H9 (cell line): ENCODE measurements at regions not wholly inside any gene's neighbourhood (a gene's known extent, or its start where the extent isn't known, plus 50 kb on each side); places are given as distances from the start of the nearest gene placed in this dataset.
"Not testable (repeated sequence)": the region's sequence is repeated elsewhere in the genome, so short reads cannot be mapped to it uniquely, and the experiment has no call there.

ENCODE experiments used
- DNase-seq: peaks from one replicate; pipeline ENCODE4 v3.0.0-alpha.2; 2017
- H2AFZ ChIP-seq: one replicate; pipeline ENCODE4 v1.6.1; 2013; ENCODE audit warnings: mild to moderate bottlenecking, low read length, control low read depth, moderate library complexity
- H2AK5ac ChIP-seq: 2 replicates; pipeline ENCODE4 v1.6.1; 2013; ENCODE audit warnings: low read length, control low read depth, mixed read lengths; ENCODE audit not compliant: insufficient read length
- H2BK120ac ChIP-seq: one replicate; pipeline ENCODE4 v1.6.1; 2013; ENCODE audit warnings: low read depth, mild to moderate bottlenecking, low read length, control low read depth, inconsistent platforms; ENCODE audit not compliant: poor library complexity, severe bottlenecking
- H2BK12ac ChIP-seq: 2 replicates; pipeline ENCODE4 v1.6.1; 2013; ENCODE audit warnings: low read length, control low read depth, mixed read lengths, low read depth; ENCODE audit not compliant: insufficient read length
- H2BK15ac ChIP-seq: 2 replicates; pipeline ENCODE4 v1.6.1; 2013; ENCODE audit warnings: low read depth, low read length, control low read depth
- H2BK20ac ChIP-seq: one replicate; pipeline ENCODE4 v1.6.1; 2013; ENCODE audit warnings: low read depth, mild to moderate bottlenecking, low read length, control low read depth, inconsistent platforms; ENCODE audit not compliant: poor library complexity, severe bottlenecking
- H2BK5ac ChIP-seq: 2 replicates; pipeline ENCODE4 v1.6.1; 2013; ENCODE audit warnings: low read length, control low read depth, mixed read lengths; ENCODE audit not compliant: insufficient read length
- H3K14ac ChIP-seq: 2 replicates; pipeline ENCODE4 v1.6.1; 2013; ENCODE audit warnings: low read length, control low read depth; ENCODE audit not compliant: insufficient read depth
- H3K18ac ChIP-seq: 2 replicates; pipeline ENCODE4 v1.6.1; 2013; ENCODE audit warnings: low read depth, mild to moderate bottlenecking, mixed read lengths, low read length, control low read depth; ENCODE audit not compliant: insufficient read length
- H3K23ac ChIP-seq: 2 replicates; pipeline ENCODE4 v1.6.1; 2013; ENCODE audit warnings: low read length, control low read depth, mixed read lengths, low read depth; ENCODE audit not compliant: insufficient read length
- H3K23me2 ChIP-seq: 2 replicates; pipeline ENCODE4 v1.6.1; 2013; ENCODE audit warnings: low read depth, mild to moderate bottlenecking, mixed read lengths, low read length, control low read depth; ENCODE audit not compliant: insufficient read length, poor library complexity, severe bottlenecking
- H3K27ac ChIP-seq: 2 replicates; pipeline ENCODE4 v1.5.1; 2013; ENCODE audit warnings: low read length, control low read depth, mixed read lengths, low read depth; ENCODE audit not compliant: insufficient read length
- H3K27me3 ChIP-seq: 2 replicates; pipeline ENCODE4 v1.6.1; 2013; ENCODE audit warnings: low read length, control low read depth, inconsistent platforms; ENCODE audit not compliant: insufficient read depth
- H3K4ac ChIP-seq: 2 replicates; pipeline ENCODE4 v1.6.1; 2013; ENCODE audit warnings: low read depth, mild to moderate bottlenecking, control low read depth, inconsistent platforms, low read length, moderate library complexity
- H3K4me1 ChIP-seq: 2 replicates; pipeline ENCODE4 v1.6.1; 2013; ENCODE audit warnings: low read length, control low read depth, inconsistent platforms; ENCODE audit not compliant: insufficient read depth
- H3K4me2 ChIP-seq: 2 replicates; pipeline ENCODE4 v1.6.1; 2013; ENCODE audit warnings: low read length, control low read depth, mixed read lengths; ENCODE audit not compliant: insufficient read length, insufficient read depth
- H3K56ac ChIP-seq: 2 replicates; pipeline ENCODE4 v1.6.1; 2013; ENCODE audit warnings: low read depth, mild to moderate bottlenecking, mixed read lengths, low read length, control low read depth; ENCODE audit not compliant: insufficient read length
- H3K79me1 ChIP-seq: 2 replicates; pipeline ENCODE4 v1.6.1; 2013; ENCODE audit warnings: low read depth, mild to moderate bottlenecking, moderate library complexity, low read length, control low read depth, inconsistent platforms; ENCODE audit not compliant: insufficient read depth, poor library complexity, severe bottlenecking
- H3K79me2 ChIP-seq: 2 replicates; pipeline ENCODE4 v1.6.1; 2013; ENCODE audit warnings: low read length, control low read depth, inconsistent platforms; ENCODE audit not compliant: insufficient read depth
- H3K9ac ChIP-seq: 2 replicates; pipeline ENCODE4 v1.6.1; 2013; ENCODE audit warnings: low read length, control low read depth, mixed read lengths; ENCODE audit not compliant: insufficient read length; ENCODE audit errors: extremely low read depth
- H3K9me3 ChIP-seq: one replicate; pipeline ENCODE4 v1.6.1; 2013; ENCODE audit warnings: low read depth, low read length, inconsistent platforms; ENCODE audit not compliant: control insufficient read depth
- H3T11ph ChIP-seq: one replicate; pipeline ENCODE4 v1.6.1; 2013; ENCODE audit warnings: mild to moderate bottlenecking, low read length, control low read depth, inconsistent platforms
- H4K20me1 ChIP-seq: one replicate; pipeline ENCODE4 v1.6.1; 2013; ENCODE audit not compliant: control insufficient read depth, insufficient read length, insufficient read depth
- H4K5ac ChIP-seq: 2 replicates; pipeline ENCODE4 v1.6.1; 2013; ENCODE audit warnings: low read depth, mild to moderate bottlenecking, mixed read lengths, low read length, control low read depth; ENCODE audit not compliant: insufficient read length
- H4K8ac ChIP-seq: replicated peaks from 2 replicates; pipeline ENCODE4 v1.6.1; 2013; ENCODE audit warnings: low read length, control low read depth, mixed read lengths, low read depth; ENCODE audit not compliant: insufficient read length
- H4K91ac ChIP-seq: 2 replicates; pipeline ENCODE4 v1.6.1; 2013; ENCODE audit warnings: low read depth, mild to moderate bottlenecking, moderate library complexity, mixed read lengths, low read length, control low read depth; ENCODE audit not compliant: insufficient read length
- H3K27ac Mint-ChIP-seq, 3 experiments: 2 replicates in 2 of 3; 3 replicates in 1 of 3; pipeline ENCODE4 v1.8.0; 2020 to 2021; ENCODE audit warnings: mixed read lengths in 3 of 3, mild to moderate bottlenecking in 1 of 3, moderate library complexity in 1 of 3
- H3K27me3 Mint-ChIP-seq: 2 replicates; pipeline ENCODE4 v1.8.0; 2021; ENCODE audit warnings: low read depth, mild to moderate bottlenecking, moderate library complexity, mixed read lengths
- H3K36me3 Mint-ChIP-seq, 3 experiments: 2 replicates in 2 of 3; 3 replicates in 1 of 3; pipeline ENCODE4 v1.8.0; 2020 to 2021; ENCODE audit warnings: low read depth in 3 of 3, mixed read lengths in 3 of 3; ENCODE audit not compliant: insufficient read depth in 1 of 3
- H3K4me1 Mint-ChIP-seq, 2 experiments: 2 replicates each; pipeline ENCODE4 v1.8.0; 2020; ENCODE audit warnings: mixed read lengths in 2 of 2
- H3K4me3 Mint-ChIP-seq, 2 experiments: 2 replicates in 1 of 2; 3 replicates in 1 of 2; pipeline ENCODE4 v1.8.0; 2020 to 2021; ENCODE audit warnings: mild to moderate bottlenecking in 2 of 2, mixed read lengths in 2 of 2, moderate library complexity in 1 of 2
- H3K9me3 Mint-ChIP-seq, 2 experiments: 2 replicates in 1 of 2; 3 replicates in 1 of 2; pipeline ENCODE4 v1.8.0; 2020; ENCODE audit warnings: mild to moderate bottlenecking in 2 of 2, mixed read lengths in 2 of 2, moderate library complexity in 1 of 2
- CTCF ChIP-seq: fragments of 200-600 bp; sonication (generic); conservative IDR thresholded peaks from 3 replicates; pipeline ENCODE4 v1.8.0; 2021; ENCODE audit warnings: antibody characterized with exemption, mild to moderate bottlenecking
- WGBS: extraction: QIAGEN DNeasy Blood & Tissue Kit; methylation state at CpG from one replicate; pipeline ENCODE4 v1.1.7; 2013; ENCODE audit warnings: missing lambda C conversion rate, low lambda C conversion rate, mixed read lengths; ENCODE audit not compliant: insufficient read length; ENCODE audit errors: extremely low coverage; 5-methylcytosine and 5-hydroxymethylcytosine counted together

- Histone ChIP-seq H2BK12ac (no peak overlapping the region), H3K27ac (no peak overlapping the region), H2BK120ac (no peak overlapping the region), H2BK20ac (no peak overlapping the region), H3K18ac (no peak overlapping the region), H2AK5ac (no peak overlapping the region), H4K8ac (no peak overlapping the region), H3K4me1 (no peaks in the 10 kb centered on the region), H3T11ph (no peak overlapping the region), H3K27me3 (no peaks in the 10 kb centered on the region), H2BK5ac (no peak overlapping the region), H2BK15ac (no peak overlapping the region), H3K4ac (no peak overlapping the region), H3K23ac (no peak overlapping the region), H4K91ac (no peak overlapping the region), H4K5ac (no peak overlapping the region), H3K79me1 (no peaks in the 10 kb centered on the region), H3K9me3 (no peaks in the 10 kb centered on the region), H2AFZ (no peak overlapping the region), H3K23me2 (no peaks in the 10 kb centered on the region), H3K9ac (no peak overlapping the region), H3K79me2 (no peaks in the 10 kb centered on the region), H4K20me1 (no peaks in the 10 kb centered on the region), H3K14ac (no peak overlapping the region), H3K56ac (no peak overlapping the region), H3K4me2 (no peak overlapping the region)
- no peak for DNase-seq
- Mint-ChIP-seq H3K9me3 (peaks cover 5 to 6% of the 10 kb centered on the region in 2 experiments; a peak in 4 of 5 replicates), H3K27ac (no peak overlapping the region), H3K4me3 (no peak overlapping the region), H3K27me3 (no peaks in the 10 kb centered on the region), H3K36me3 (peaks cover 6 to 17% (median 12%) of the 10 kb centered on the region in 3 experiments), H3K4me1 (peaks cover under 1% of the 10 kb centered on the region in 2 experiments; a peak in 2 of 4 replicates)
- no peak for TF ChIP-seq CTCF
- WGBS = no CpG with 5 or more reads among the region's 2 CpGs
These were observed 807.9 kb upstream of the SPRY2 start for GRCh38 chr13:81148822-81149221.

GRCh38 chr13:81146576-81146975 is 805.6 kb upstream of the SPRY2 start:
- H3K18ac ChIP-seq, H2BK15ac ChIP-seq, H3K9me3 Mint-ChIP-seq, H2BK5ac ChIP-seq, H3K27me3 ChIP-seq, H3K79me1 ChIP-seq, H3K4ac ChIP-seq, DNase-seq, H4K20me1 ChIP-seq, H2BK12ac ChIP-seq, H2BK120ac ChIP-seq, H2BK20ac ChIP-seq, H4K5ac ChIP-seq, H3K9ac ChIP-seq, H2AK5ac ChIP-seq, H3K14ac ChIP-seq, H2AFZ ChIP-seq, H3K4me3 Mint-ChIP-seq, H3K27ac ChIP-seq, H3K4me1 ChIP-seq, H4K8ac ChIP-seq, H3K23ac ChIP-seq, H4K91ac ChIP-seq, H3K4me2 ChIP-seq, H3K27me3 Mint-ChIP-seq, H3K9me3 ChIP-seq, H3T11ph ChIP-seq, H3K56ac ChIP-seq, H3K27ac Mint-ChIP-seq, H3K23me2 ChIP-seq, H3K79me2 ChIP-seq: not testable (repeated sequence)
- H3K4me1 Mint-ChIP-seq = peaks cover 22 to 23% of the 10 kb centered on the region in 2 experiments
- H3K36me3 Mint-ChIP-seq = peaks cover 6 to 17% (median 12%) of the 10 kb centered on the region in 3 experiments
- no CpG with 5 or more reads among the region's 12 CpGs for WGBS
